RWPE2 (cell line): ENCODE measurements at regions not wholly inside any gene's neighbourhood (a gene's known extent, or its start where the extent isn't known, plus 50 kb on each side); places are given as distances from the start of the nearest gene placed in this dataset.

Experiments
- ATAC-seq: fragments of 200-7000 bp; cut with Tn5 transposase; 3 replicates; pipeline ENCODE4 v1.9.1; 2021; ENCODE audit warnings: low read depth
- DNase-seq: peaks from one replicate; pipeline ENCODE4 v3.0.0-alpha.2; 2020; ENCODE audit warnings: low spot score
- H3K27ac ChIP-seq: fragments of 450-650 bp; 2 replicates; pipeline ENCODE4 v1.5.1; 2017; ENCODE audit warnings: mild to moderate bottlenecking; ENCODE audit not compliant: poor library complexity, severe bottlenecking
- H3K27me3 ChIP-seq: fragments of 250-450 bp; sonication (Bioruptor Pico); 2 replicates; pipeline ENCODE4 v1.5.1; 2021; ENCODE audit warnings: mild to moderate bottlenecking, moderate library complexity; ENCODE audit not compliant: insufficient read depth, poor library complexity, severe bottlenecking
- H3K36me3 ChIP-seq: fragments of 250-450 bp; sonication (Bioruptor Pico); 2 replicates; pipeline ENCODE4 v1.5.1; 2020; ENCODE audit warnings: low read depth, mild to moderate bottlenecking, moderate library complexity
- H3K4me1 ChIP-seq: fragments of 250-450 bp; sonication (Bioruptor Pico); 2 replicates; pipeline ENCODE4 v1.5.1; 2021; ENCODE audit warnings: mild to moderate bottlenecking, moderate library complexity; ENCODE audit not compliant: insufficient read depth, poor library complexity, severe bottlenecking
- H3K4me3 ChIP-seq: fragments of 250-450 bp; sonication (Bioruptor Pico); 2 replicates; pipeline ENCODE4 v1.5.1; 2021; ENCODE audit warnings: mild to moderate bottlenecking, moderate library complexity; ENCODE audit not compliant: severe bottlenecking
- H3K9me3 ChIP-seq: fragments of 250-450 bp; sonication (Bioruptor Pico); 2 replicates; pipeline ENCODE4 v1.5.1; 2021; ENCODE audit warnings: mild to moderate bottlenecking, moderate library complexity; ENCODE audit not compliant: severe bottlenecking
- TF ChIP-seq, protein P1 (sequence below): fragments of 450-650 bp; IDR thresholded peaks from one replicate; pipeline ENCODE4 v1.5.1; 2017; ENCODE audit warnings: mild to moderate bottlenecking, moderate library complexity; ENCODE audit not compliant: poor library complexity, severe bottlenecking

DNA sequence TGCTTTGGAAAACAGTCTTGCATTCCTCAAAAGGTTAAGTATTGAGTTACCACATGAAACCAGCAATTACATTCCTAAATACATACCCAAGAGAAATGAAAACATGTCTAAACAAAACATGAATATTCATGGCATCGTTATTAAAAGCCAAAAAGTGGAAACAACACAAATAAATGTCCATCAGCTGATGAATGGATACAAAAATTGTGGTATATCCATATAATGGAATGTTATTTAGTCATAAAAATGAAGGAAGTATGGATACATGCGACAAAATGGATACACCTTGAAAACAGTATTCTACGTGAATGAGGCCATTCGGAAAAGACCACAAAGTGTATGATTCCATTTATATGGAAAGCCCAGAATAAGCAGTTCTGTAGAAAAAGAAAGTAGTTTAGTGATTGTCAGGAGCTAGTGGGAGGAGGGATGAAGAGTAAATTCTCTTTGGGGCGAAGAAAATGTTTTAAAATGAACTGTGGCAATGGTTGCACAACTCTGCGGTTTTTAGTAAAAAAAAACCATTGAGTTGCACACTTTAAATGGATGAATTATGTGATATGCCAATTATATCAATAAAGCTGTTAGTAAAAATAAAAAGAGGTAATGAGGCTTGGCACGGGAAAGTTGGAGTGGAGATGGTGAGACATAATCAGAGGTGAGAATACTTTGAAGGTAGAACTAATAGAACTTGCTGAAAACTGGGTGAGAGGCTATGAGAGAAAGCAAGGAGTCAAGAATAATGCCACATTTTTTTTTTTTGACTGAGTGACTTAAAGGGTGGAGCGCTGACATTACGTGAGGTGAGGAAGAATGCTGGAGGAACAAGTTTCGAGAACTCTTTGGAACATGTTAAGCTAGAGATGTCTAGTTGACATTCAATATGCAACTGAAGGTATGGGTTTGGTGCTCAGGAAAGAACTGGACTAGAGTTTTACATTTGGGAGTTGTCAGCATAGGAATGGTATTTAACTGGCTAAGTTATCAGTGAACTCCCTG, 194.9 kb upstream of the ZNF608 start:
- Histone ChIP-seq H3K27me3 (no peaks in the 10 kb centered on the region), H3K9me3 (no peaks in the 10 kb centered on the region), H3K4me1 (no peaks in the 10 kb centered on the region), H3K4me3 (no peak overlapping the region), H3K36me3 (no peaks in the 10 kb centered on the region), H3K27ac (no peak overlapping the region)
- no peak for ATAC-seq
- TF ChIP-seq, protein P1, sequence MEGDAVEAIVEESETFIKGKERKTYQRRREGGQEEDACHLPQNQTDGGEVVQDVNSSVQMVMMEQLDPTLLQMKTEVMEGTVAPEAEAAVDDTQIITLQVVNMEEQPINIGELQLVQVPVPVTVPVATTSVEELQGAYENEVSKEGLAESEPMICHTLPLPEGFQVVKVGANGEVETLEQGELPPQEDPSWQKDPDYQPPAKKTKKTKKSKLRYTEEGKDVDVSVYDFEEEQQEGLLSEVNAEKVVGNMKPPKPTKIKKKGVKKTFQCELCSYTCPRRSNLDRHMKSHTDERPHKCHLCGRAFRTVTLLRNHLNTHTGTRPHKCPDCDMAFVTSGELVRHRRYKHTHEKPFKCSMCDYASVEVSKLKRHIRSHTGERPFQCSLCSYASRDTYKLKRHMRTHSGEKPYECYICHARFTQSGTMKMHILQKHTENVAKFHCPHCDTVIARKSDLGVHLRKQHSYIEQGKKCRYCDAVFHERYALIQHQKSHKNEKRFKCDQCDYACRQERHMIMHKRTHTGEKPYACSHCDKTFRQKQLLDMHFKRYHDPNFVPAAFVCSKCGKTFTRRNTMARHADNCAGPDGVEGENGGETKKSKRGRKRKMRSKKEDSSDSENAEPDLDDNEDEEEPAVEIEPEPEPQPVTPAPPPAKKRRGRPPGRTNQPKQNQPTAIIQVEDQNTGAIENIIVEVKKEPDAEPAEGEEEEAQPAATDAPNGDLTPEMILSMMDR, result no peak
- DNase-seq, result no peak

DNA sequence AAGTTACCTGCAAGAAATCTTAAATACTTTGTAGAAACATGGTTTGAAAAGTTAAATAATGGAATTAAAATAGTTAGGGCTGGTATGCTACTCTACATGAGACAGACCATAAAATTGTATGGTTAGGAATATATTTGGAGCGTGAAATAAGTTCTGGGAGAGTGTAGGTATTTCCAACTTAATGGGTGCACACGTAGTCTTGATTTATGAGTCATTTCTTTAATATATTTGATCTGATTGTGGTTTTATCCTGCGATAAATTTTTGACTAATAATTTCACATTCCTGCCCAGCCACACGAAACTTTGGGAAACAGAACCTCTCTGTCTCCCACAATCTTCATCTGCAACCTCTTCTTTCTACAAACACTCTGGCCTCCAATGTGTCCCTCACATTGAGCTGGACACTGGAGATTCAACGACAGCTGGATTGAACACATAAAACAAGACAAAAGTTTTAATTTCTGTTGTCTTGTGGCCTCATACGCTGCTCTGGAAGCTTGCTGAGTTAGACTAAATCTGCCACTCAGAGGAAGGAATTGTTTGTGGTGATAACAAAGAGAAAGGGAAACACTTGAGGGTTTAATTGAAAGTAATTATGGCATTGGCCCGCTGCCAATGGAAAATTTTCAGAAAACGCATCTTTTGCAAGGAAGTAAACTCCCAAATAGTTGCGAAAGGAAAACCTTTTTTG, 201.8 kb upstream of the ZNF608 start:
- Histone ChIP-seq H3K36me3 (no peaks in the 10 kb centered on the region), H3K27ac (no peak overlapping the region), H3K4me1 (no peaks in the 10 kb centered on the region), H3K27me3 (no peaks in the 10 kb centered on the region), H3K9me3 (no peaks in the 10 kb centered on the region), H3K4me3 (no peak overlapping the region)
- TF ChIP-seq, protein P1, result no peak
- DNase-seq (no peak), ATAC-seq (no peak)

DNA sequence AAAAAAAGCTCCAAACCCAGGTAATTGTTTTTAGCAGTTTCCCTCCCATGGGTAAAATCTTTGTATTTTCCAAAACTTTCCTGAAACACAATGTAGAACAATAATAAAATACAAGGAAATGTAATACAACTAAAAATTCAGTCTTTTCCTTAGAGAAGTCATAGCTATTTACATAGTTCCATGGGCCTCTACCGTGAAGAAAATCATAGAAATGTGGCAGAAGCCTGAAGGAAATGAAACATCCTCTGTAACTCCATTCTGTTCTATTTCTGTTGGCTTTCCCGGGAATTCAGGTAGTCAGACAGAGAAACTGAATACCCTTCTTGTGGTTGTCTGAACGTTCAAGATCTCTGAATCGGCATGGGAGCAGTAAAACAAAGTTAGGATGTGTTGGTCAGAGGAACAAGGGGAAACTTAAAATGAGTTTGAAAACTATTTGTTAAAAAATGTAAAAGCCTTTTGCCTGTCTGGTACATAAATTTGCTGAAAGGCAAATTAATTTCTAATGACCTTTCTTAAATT, 202.4 kb upstream of the ZNF608 start:
- H3K27me3 ChIP-seq, result no peaks in the 10 kb centered on the region
- ATAC-seq, result no peak

DNA sequence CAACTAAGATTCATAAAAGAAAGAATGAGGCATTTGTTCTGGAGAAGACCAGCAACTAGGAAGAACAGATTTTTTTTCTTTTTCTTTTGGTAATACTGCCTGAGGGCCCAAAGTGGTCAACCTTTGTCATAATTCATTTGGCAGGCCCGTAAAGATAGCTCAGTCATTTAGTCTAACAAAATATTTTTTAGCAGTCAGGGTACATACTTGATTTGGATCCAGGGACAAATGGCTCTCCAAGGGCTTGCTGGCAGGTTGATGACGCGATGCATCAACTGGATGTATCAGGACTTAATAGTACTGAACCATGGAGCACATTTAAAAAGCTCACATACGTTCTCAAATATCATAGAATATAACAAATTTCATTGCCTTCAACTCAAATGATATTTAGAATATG, 203.4 kb upstream of the ZNF608 start:
- DNase-seq (no peak), ATAC-seq (no peak)
- Histone ChIP-seq H3K27me3 (no peaks in the 10 kb centered on the region), H3K4me3 (no peak overlapping the region), H3K36me3 (no peaks in the 10 kb centered on the region), H3K4me1 (no peaks in the 10 kb centered on the region), H3K27ac (no peak overlapping the region), H3K9me3 (no peaks in the 10 kb centered on the region)
- TF ChIP-seq, protein P1, result no peak

More for the DNA sequence above, 202.4 kb upstream of the ZNF608 start:
- Histone ChIP-seq H3K9me3 (no peaks in the 10 kb centered on the region), H3K36me3 (no peaks in the 10 kb centered on the region), H3K4me1 (no peaks in the 10 kb centered on the region), H3K4me3 (no peak overlapping the region), H3K27ac (no peak overlapping the region)
- no peak for DNase-seq
- TF ChIP-seq, protein P1, result no peak
